ENCODE measurements at regions not wholly inside any gene's neighbourhood (a gene's known extent, or its start where the extent isn't known, plus 50 kb on each side); places are given as distances from the start of the nearest gene placed in this dataset.
"Not testable (repeated sequence)": the region's sequence is repeated elsewhere in the genome, so short reads cannot be mapped to it uniquely, and the experiment has no call there.

- no CpG with 5 or more reads among the region's 1 CpG for WGBS, 2 experiments (ENCODE audit: insufficient coverage in 2 of 2)
- no peak overlapping the region for H3K27ac ChIP-seq (ENCODE audit: low read depth, low read length, severe bottlenecking)
Measured at GRCh38 chr4:158347556-158347955, 137.3 kb downstream of the TMEM144 start.

GRCh38 chr4:158350161-158350560 is 139.9 kb downstream of the TMEM144 start:
- WGBS, 2 experiments (ENCODE audit: insufficient coverage in 2 of 2): no CpG with 5 or more reads among the region's 1 CpG

More at GRCh38 chr4:158347556-158347955, 137.3 kb downstream of the TMEM144 start:
- H3K9me3 ChIP-seq (ENCODE audit: control insufficient read depth, low read length): no peaks in the 10 kb centered on the region
- H3K4me3 ChIP-seq (ENCODE audit: extremely low read depth, insufficient read depth, low read length, poor library complexity, severe bottlenecking): no peak overlapping the region
- no peaks in the 10 kb centered on the region for H3K36me3 ChIP-seq (ENCODE audit: control insufficient read depth, insufficient read depth, low read length)
- no peaks in the 10 kb centered on the region for H3K4me1 ChIP-seq (ENCODE audit: control insufficient read depth, insufficient read depth, low read length, poor library complexity, severe bottlenecking)

GRCh38 chr4:158353541-158354304 is 143.4 kb downstream of the TMEM144 start:
- Histone ChIP-seq H3K4me3 (ENCODE audit: extremely low read depth, insufficient read depth, low read length, poor library complexity, severe bottlenecking) (no peak overlapping the region), H3K36me3 (ENCODE audit: control insufficient read depth, insufficient read depth, low read length) (no peaks in the 10 kb centered on the region), H3K4me1 (ENCODE audit: control insufficient read depth, insufficient read depth, low read length, poor library complexity, severe bottlenecking) (no peaks in the 10 kb centered on the region), H3K9me3 (ENCODE audit: control insufficient read depth, low read length) (no peaks in the 10 kb centered on the region), H3K27ac (ENCODE audit: low read depth, low read length, severe bottlenecking) (no peak overlapping the region)
- 100% methylated on average over 1 of the region's 4 CpGs; no CpG with 5 or more reads in 1 of the 2 experiments for WGBS, 2 experiments (ENCODE audit: insufficient coverage in 2 of 2)

More at GRCh38 chr4:158350161-158350560, 139.9 kb downstream of the TMEM144 start:
- no peak overlapping the region for H3K27ac ChIP-seq (ENCODE audit: low read depth, low read length, severe bottlenecking)
- no peaks in the 10 kb centered on the region for H3K4me1 ChIP-seq (ENCODE audit: control insufficient read depth, insufficient read depth, low read length, poor library complexity, severe bottlenecking)
- H3K36me3 ChIP-seq (ENCODE audit: control insufficient read depth, insufficient read depth, low read length): no peaks in the 10 kb centered on the region
- no peaks in the 10 kb centered on the region for H3K9me3 ChIP-seq (ENCODE audit: control insufficient read depth, low read length)
- no peak overlapping the region for H3K4me3 ChIP-seq (ENCODE audit: extremely low read depth, insufficient read depth, low read length, poor library complexity, severe bottlenecking)

- 82 to 95% methylated on average over 2 to 3 of the region's 8 CpGs for WGBS, 2 experiments (ENCODE audit: insufficient coverage in 2 of 2)
- no peaks in the 10 kb centered on the region for H3K36me3 ChIP-seq (ENCODE audit: control insufficient read depth, insufficient read depth, low read length)
Measured at GRCh38 chr4:158356301-158356700, 146.0 kb downstream of the TMEM144 start.

GRCh38 chr4:158367932-158368441 is 153.7 kb upstream of the RXFP1 start:
- not testable (repeated sequence) for H3K27ac ChIP-seq (ENCODE audit: low read depth, low read length, severe bottlenecking); H3K4me3 ChIP-seq (ENCODE audit: extremely low read depth, insufficient read depth, low read length, poor library complexity, severe bottlenecking); H3K9me3 ChIP-seq (ENCODE audit: control insufficient read depth, low read length); H3K36me3 ChIP-seq (ENCODE audit: control insufficient read depth, insufficient read depth, low read length); H3K4me1 ChIP-seq (ENCODE audit: control insufficient read depth, insufficient read depth, low read length, poor library complexity, severe bottlenecking)
- WGBS, 2 experiments (ENCODE audit: insufficient coverage in 2 of 2): 82 to 90% methylated on average over 7 to 9 of the region's 9 CpGs

More at GRCh38 chr4:158356301-158356700, 146.0 kb downstream of the TMEM144 start:
- H3K27ac ChIP-seq (ENCODE audit: low read depth, low read length, severe bottlenecking): no peak overlapping the region
- no peaks in the 10 kb centered on the region for H3K9me3 ChIP-seq (ENCODE audit: control insufficient read depth, low read length)
- no peaks in the 10 kb centered on the region for H3K4me1 ChIP-seq (ENCODE audit: control insufficient read depth, insufficient read depth, low read length, poor library complexity, severe bottlenecking)
- H3K4me3 ChIP-seq (ENCODE audit: extremely low read depth, insufficient read depth, low read length, poor library complexity, severe bottlenecking): no peak overlapping the region

- WGBS, 2 experiments (ENCODE audit: insufficient coverage in 2 of 2): no CpG with 5 or more reads among the region's 3 CpGs
- Histone ChIP-seq H3K27ac (ENCODE audit: low read depth, low read length, severe bottlenecking) (no peak overlapping the region), H3K4me3 (ENCODE audit: extremely low read depth, insufficient read depth, low read length, poor library complexity, severe bottlenecking) (no peak overlapping the region), H3K9me3 (ENCODE audit: control insufficient read depth, low read length) (no peaks in the 10 kb centered on the region), H3K4me1 (ENCODE audit: control insufficient read depth, insufficient read depth, low read length, poor library complexity, severe bottlenecking) (no peaks in the 10 kb centered on the region), H3K36me3 (ENCODE audit: control insufficient read depth, insufficient read depth, low read length) (no peaks in the 10 kb centered on the region)
Measured at GRCh38 chr4:158371158-158371557, 150.5 kb upstream of the RXFP1 start.

- 73 to 100% methylated on average over 1 to 3 of the region's 4 CpGs for WGBS, 2 experiments (ENCODE audit: insufficient coverage in 2 of 2)
- Histone ChIP-seq H3K9me3 (ENCODE audit: control insufficient read depth, low read length) (no peaks in the 10 kb centered on the region), H3K27ac (ENCODE audit: low read depth, low read length, severe bottlenecking) (no peak overlapping the region), H3K4me1 (ENCODE audit: control insufficient read depth, insufficient read depth, low read length, poor library complexity, severe bottlenecking) (no peaks in the 10 kb centered on the region), H3K4me3 (ENCODE audit: extremely low read depth, insufficient read depth, low read length, poor library complexity, severe bottlenecking) (no peak overlapping the region), H3K36me3 (ENCODE audit: control insufficient read depth, insufficient read depth, low read length) (no peaks in the 10 kb centered on the region)
Measured at GRCh38 chr4:158374318-158374717, 147.4 kb upstream of the RXFP1 start.

- Histone ChIP-seq H3K27ac (ENCODE audit: low read depth, low read length, severe bottlenecking) (no peak overlapping the region), H3K9me3 (ENCODE audit: control insufficient read depth, low read length) (no peaks in the 10 kb centered on the region), H3K4me3 (ENCODE audit: extremely low read depth, insufficient read depth, low read length, poor library complexity, severe bottlenecking) (no peak overlapping the region), H3K4me1 (ENCODE audit: control insufficient read depth, insufficient read depth, low read length, poor library complexity, severe bottlenecking) (no peaks in the 10 kb centered on the region), H3K36me3 (ENCODE audit: control insufficient read depth, insufficient read depth, low read length) (no peaks in the 10 kb centered on the region)
- WGBS, 2 experiments (ENCODE audit: insufficient coverage in 2 of 2): 83 to 90% methylated on average over 1 to 2 of the region's 4 CpGs
Measured at GRCh38 chr4:158376106-158376840, 145.4 kb upstream of the RXFP1 start.

- Histone ChIP-seq H3K4me3 (ENCODE audit: extremely low read depth, insufficient read depth, low read length, poor library complexity, severe bottlenecking) (no peak overlapping the region), H3K4me1 (ENCODE audit: control insufficient read depth, insufficient read depth, low read length, poor library complexity, severe bottlenecking) (no peaks in the 10 kb centered on the region), H3K36me3 (ENCODE audit: control insufficient read depth, insufficient read depth, low read length) (no peaks in the 10 kb centered on the region), H3K9me3 (ENCODE audit: control insufficient read depth, low read length) (no peaks in the 10 kb centered on the region), H3K27ac (ENCODE audit: low read depth, low read length, severe bottlenecking) (no peak overlapping the region)
- 100% methylated on average over 1 of the region's 1 CpG; no CpG with 5 or more reads in 1 of the 2 experiments for WGBS, 2 experiments (ENCODE audit: insufficient coverage in 2 of 2)
Measured at GRCh38 chr4:158384414-158384813, 137.3 kb upstream of the RXFP1 start.

GRCh38 chr4:158395343-158395742 is 126.3 kb upstream of the RXFP1 start:
- Histone ChIP-seq H3K27ac (ENCODE audit: low read depth, low read length, severe bottlenecking) (no peak overlapping the region), H3K36me3 (ENCODE audit: control insufficient read depth, insufficient read depth, low read length) (no peaks in the 10 kb centered on the region), H3K9me3 (ENCODE audit: control insufficient read depth, low read length) (no peaks in the 10 kb centered on the region), H3K4me3 (ENCODE audit: extremely low read depth, insufficient read depth, low read length, poor library complexity, severe bottlenecking) (no peak overlapping the region), H3K4me1 (ENCODE audit: control insufficient read depth, insufficient read depth, low read length, poor library complexity, severe bottlenecking) (no peaks in the 10 kb centered on the region)
- WGBS, 2 experiments (ENCODE audit: insufficient coverage in 2 of 2): 88% methylated on average over 3 of the region's 3 CpGs; no CpG with 5 or more reads in 1 of the 2 experiments
